HepG2 (cell line): ENCODE measurements at regions not wholly inside any gene's neighbourhood (a gene's known extent, or its start where the extent isn't known, plus 50 kb on each side); places are given as distances from the start of the nearest gene placed in this dataset.

Experiments
- ATAC-seq: fragments of 200-7000 bp; cut with Tn5 transposase; 3 replicates; pipeline ENCODE4 v1.9.1; 2020; ENCODE audit warnings: mild to moderate bottlenecking, moderate library complexity
- BruUV-seq: library from RNA; stranded (reverse); fragments of 400-500 nt; replicated peaks from 2 replicates; lab custom pipeline; 2021; lab: Mats Ljungman, UMichigan
- CTCF ChIA-PET: fragments of 300-600 bp; formaldehyde crosslinking; extraction: SDS; loops from one replicate; lab custom pipeline; 2021; ENCODE audit warnings: low total read pairs, inconsistent platforms, low intra/inter-chr PET ratio; lab: Yijun Ruan, JAX
- POLR2A ChIA-PET: fragments of 350-600 bp; sonication (Branson Sonifier 250); formaldehyde crosslinking; loops from one replicate; lab custom pipeline; 2020; ENCODE audit warnings: antibody characterized with exemption, inconsistent platforms; lab: Yijun Ruan, JAX
- DNase-seq: peaks from one replicate; pipeline ENCODE4 v3.0.0-alpha.2; 2015; ENCODE audit warnings: low spot score
- FAIRE-seq: peaks from 3 replicates; lab custom pipeline; 2011; peaks lifted over from hg19 to GRCh38; lab: Jason Lieb, UNC
- H2AFZ ChIP-seq: one replicate; pipeline ENCODE4 v1.6.1; 2011; ENCODE audit warnings: low read length, inconsistent platforms
- H3K27ac ChIP-seq: fragments of 300-600 bp; 3 replicates; pipeline ENCODE4 v1.8.0; 2011; ENCODE audit warnings: mixed run types, mild to moderate bottlenecking, mixed read lengths, low read length, inconsistent platforms; ENCODE audit not compliant: insufficient read depth; ENCODE audit errors: extremely low read length
- H3K27me3 ChIP-seq, 2 experiments: fragments of 200-600 bp in 1 of 2; 2 replicates in 1 of 2; 3 replicates in 1 of 2; pipeline versions ENCODE4 v1.6.0 to v1.8.0; 2011; ENCODE audit warnings: low read length in 2 of 2, mild to moderate bottlenecking in 2 of 2, moderate library complexity in 2 of 2, inconsistent platforms in 1 of 2; ENCODE audit not compliant: insufficient read depth in 2 of 2, control insufficient read depth in 1 of 2
- H3K36me3 ChIP-seq, 2 experiments: fragments of 200-600 bp in 1 of 2; replicated peaks in 1 of 2; 2 replicates in 1 of 2; 3 replicates in 1 of 2; pipeline versions ENCODE4 v1.5.1 to v1.8.0; 2011; ENCODE audit warnings: low read length in 2 of 2, inconsistent platforms in 1 of 2; ENCODE audit not compliant: insufficient read depth in 2 of 2, control insufficient read depth in 1 of 2
- H3K4me1 ChIP-seq: 2 replicates; pipeline ENCODE4 v1.5.1; 2012; ENCODE audit warnings: low read length, inconsistent platforms; ENCODE audit not compliant: insufficient read depth
- H3K4me2 ChIP-seq: 2 replicates; pipeline ENCODE4 v1.6.0; 2011; ENCODE audit warnings: low read depth, low read length, inconsistent platforms
- H3K4me3 ChIP-seq, 3 experiments: fragments of 200-600 bp in 1 of 3; sonication (generic), shearing (Covaris generic) in 1 of 3; replicated peaks in 1 of 3; 2 replicates each; pipeline ENCODE4 v1.5.1; 2011 to 2016; ENCODE audit warnings: low read length in 3 of 3, inconsistent platforms in 2 of 3, low read depth in 2 of 3, mild to moderate bottlenecking in 2 of 3, control low read depth in 1 of 3, mixed read lengths in 1 of 3; ENCODE audit not compliant: insufficient read depth in 1 of 3
- H3K79me2 ChIP-seq: one replicate; pipeline ENCODE4 v1.6.1; 2011; ENCODE audit warnings: low read length, inconsistent platforms; ENCODE audit not compliant: insufficient read depth
- H3K9ac ChIP-seq: 2 replicates; pipeline ENCODE4 v1.6.0; 2011; ENCODE audit warnings: mild to moderate bottlenecking, low read depth, low read length, inconsistent platforms; ENCODE audit not compliant: insufficient read depth
- H3K9me3 ChIP-seq: 2 replicates; pipeline ENCODE4 v1.5.1; 2012; ENCODE audit warnings: mild to moderate bottlenecking, low read length
- H4K20me1 ChIP-seq: 2 replicates; pipeline ENCODE4 v1.6.0; 2011; ENCODE audit warnings: inconsistent platforms, mild to moderate bottlenecking, low read length, moderate library complexity; ENCODE audit not compliant: insufficient read depth
- ADNP ChIP-seq: sonication (generic); formaldehyde crosslinking; IDR thresholded peaks from 2 replicates; pipeline ENCODE4 v1.4.0; 2020; ENCODE audit warnings: missing genetic modification reagents
- CBX1 ChIP-seq: IDR thresholded peaks from one replicate; pipeline ENCODE4 v1.6.1; 2016; ENCODE audit warnings: antibody characterized with exemption, low read depth
- CEBPG ChIP-seq: IDR thresholded peaks from 2 replicates; pipeline ENCODE4 v1.6.1; 2016
- EP300 ChIP-seq, 3 experiments: sonication (generic) in 1 of 3; formaldehyde crosslinking in 1 of 3; IDR thresholded peaks; 2 replicates each; pipeline versions ENCODE4 v1.5.1 to v1.6.1; 2011 to 2020; ENCODE audit warnings: low read depth in 2 of 3, low read length in 2 of 3, borderline replicate concordance in 1 of 3, improper control_type of control experiment in 1 of 3, mild to moderate bottlenecking in 1 of 3, missing genetic modification reagents in 1 of 3, moderate library complexity in 1 of 3
- HNF4A ChIP-seq: sonication (generic); formaldehyde crosslinking; IDR thresholded peaks from 2 replicates; pipeline ENCODE4 v1.4.0; 2020; ENCODE audit warnings: missing genetic modification reagents
- HOXA9 ChIP-seq: sonication (generic); formaldehyde crosslinking; IDR thresholded peaks from 2 replicates; pipeline ENCODE4 v1.8.1; 2022; ENCODE audit warnings: missing genetic modification reagents, mild to moderate bottlenecking, moderate library complexity, borderline replicate concordance
- MBNL3 ChIP-seq: fragments of 250-450 bp; sonication (Bioruptor Pico); conservative IDR thresholded peaks from 2 replicates; pipeline ENCODE4 v1.8.0; 2022; ENCODE audit warnings: mild to moderate bottlenecking, inconsistent platforms
- ZFP36L2 ChIP-seq: sonication (generic); formaldehyde crosslinking; IDR thresholded peaks from 2 replicates; pipeline ENCODE4 v1.4.0; 2020; ENCODE audit warnings: missing genetic modification reagents
- ZFP37 ChIP-seq: sonication (generic); formaldehyde crosslinking; IDR thresholded peaks from 2 replicates; pipeline ENCODE4 v1.4.0; 2020; ENCODE audit warnings: missing genetic modification reagents, borderline replicate concordance
- ZNF34 ChIP-seq: sonication (generic); formaldehyde crosslinking; IDR thresholded peaks from 2 replicates; pipeline ENCODE4 v1.4.0; 2020; ENCODE audit warnings: mild to moderate bottlenecking, missing genetic modification reagents, borderline replicate concordance
- ZNF501 ChIP-seq: sonication (generic); formaldehyde crosslinking; IDR thresholded peaks from 2 replicates; pipeline ENCODE4 v1.5.1; 2020; ENCODE audit warnings: mild to moderate bottlenecking, moderate library complexity, missing genetic modification reagents
- ZNF549 ChIP-seq: sonication (generic); formaldehyde crosslinking; IDR thresholded peaks from 2 replicates; pipeline ENCODE4 v1.5.0; 2020; ENCODE audit warnings: missing genetic modification reagents
- ZNF558 ChIP-seq: sonication (generic); formaldehyde crosslinking; IDR thresholded peaks from 2 replicates; pipeline ENCODE4 v1.9.0; 2022; ENCODE audit warnings: mild to moderate bottlenecking, missing genetic modification reagents, borderline replicate concordance
- ZSCAN21 ChIP-seq: sonication (generic); formaldehyde crosslinking; IDR thresholded peaks from 2 replicates; pipeline ENCODE4 v1.8.0; 2022; ENCODE audit warnings: mild to moderate bottlenecking, missing genetic modification reagents, moderate library complexity, borderline replicate concordance
- whole genome bisulfite sequencing: methylation state at CpG from one replicate; pipeline ENCODE4 v1.1.6; 2017; ENCODE audit warnings: low lambda C conversion rate; 5-methylcytosine and 5-hydroxymethylcytosine counted together
- in situ Hi-C: cut with HindIII; loops from 2 replicates; pipeline ENCODE4 v1.10.0; 2017; ENCODE audit warnings: low pct_unique_long_range_greater_than_20kb; ENCODE audit not compliant: extremely low pct_ligation_motif_present
- intact Hi-C: fragments of 100-400 bp; cut with micrococcal nuclease; formaldehyde crosslinking; loops from one replicate; pipeline ENCODE4 v1.10.0; 2022; ENCODE audit not compliant: unreplicated experiment
- TF ChIP-seq, protein P1 (sequence below): sonication (generic); formaldehyde crosslinking; IDR thresholded peaks from 2 replicates; pipeline ENCODE4 v1.4.0; 2020; ENCODE audit warnings: missing genetic modification reagents, borderline replicate concordance

DNA sequence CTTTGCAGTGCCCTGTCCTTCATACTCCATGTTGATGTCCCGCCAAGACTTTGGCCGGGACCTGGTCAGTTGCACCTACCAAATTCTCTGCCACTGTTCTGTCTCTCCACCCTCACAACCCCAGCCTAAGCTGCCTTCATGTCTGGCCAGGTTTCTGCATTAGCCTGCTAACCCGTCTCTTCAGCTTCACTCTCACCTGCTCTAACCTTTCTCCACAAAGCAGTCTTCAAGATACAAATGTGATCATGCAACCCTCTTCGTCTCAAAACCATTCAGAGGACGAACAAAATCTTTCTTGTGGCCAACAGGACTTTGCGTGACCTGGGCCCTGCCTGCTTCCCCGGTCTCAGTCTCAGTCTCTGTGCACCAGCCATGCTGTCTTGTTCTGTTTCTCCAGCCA, 148.2 kb downstream of the WSCD1 start:
- no TSS peak for BruUV-seq
- in situ Hi-C loops, result no loop called here
- Histone ChIP-seq H3K9me3 (peaks cover 6% of the 10 kb centered on the region; the same call in 1 of the 2 replicates), H2AFZ (no peak overlapping the region), H3K4me1 (no peaks in the 10 kb centered on the region), H3K27me3 (peaks cover 0 to 13% of the 10 kb centered on the region in 2 experiments; a peak in 1 of 5 replicates), H4K20me1 (no peaks in the 10 kb centered on the region), H3K79me2 (no peaks in the 10 kb centered on the region), H3K36me3 (no peaks in the 10 kb centered on the region), H3K4me2 (no peak overlapping the region), H3K4me3 (no peak overlapping the region), H3K27ac (no peak overlapping the region), H3K9ac (no peak overlapping the region)
- ChIA-PET CTCF (no interaction called here), POLR2A (no interaction called here)
- FAIRE-seq (no peak), ATAC-seq (no peak), DNase-seq (no peak)
- TF ChIP-seq CEBPG, result no peak
- TF ChIP-seq HNF4A (CRISPR knock-in tag), result no peak
- no peak for TF ChIP-seq ZNF501 (CRISPR knock-in tag)
- no peak for TF ChIP-seq ZNF558 (CRISPR knock-in tag)
- no peak for TF ChIP-seq ZFP37 (CRISPR knock-in tag)
- TF ChIP-seq HOXA9, result no peak
- TF ChIP-seq ZNF549 (CRISPR knock-in tag), result no peak
- intact Hi-C loops, result no loop called here
- WGBS, result 25% methylated on average over 7 of the region's 7 CpGs

DNA sequence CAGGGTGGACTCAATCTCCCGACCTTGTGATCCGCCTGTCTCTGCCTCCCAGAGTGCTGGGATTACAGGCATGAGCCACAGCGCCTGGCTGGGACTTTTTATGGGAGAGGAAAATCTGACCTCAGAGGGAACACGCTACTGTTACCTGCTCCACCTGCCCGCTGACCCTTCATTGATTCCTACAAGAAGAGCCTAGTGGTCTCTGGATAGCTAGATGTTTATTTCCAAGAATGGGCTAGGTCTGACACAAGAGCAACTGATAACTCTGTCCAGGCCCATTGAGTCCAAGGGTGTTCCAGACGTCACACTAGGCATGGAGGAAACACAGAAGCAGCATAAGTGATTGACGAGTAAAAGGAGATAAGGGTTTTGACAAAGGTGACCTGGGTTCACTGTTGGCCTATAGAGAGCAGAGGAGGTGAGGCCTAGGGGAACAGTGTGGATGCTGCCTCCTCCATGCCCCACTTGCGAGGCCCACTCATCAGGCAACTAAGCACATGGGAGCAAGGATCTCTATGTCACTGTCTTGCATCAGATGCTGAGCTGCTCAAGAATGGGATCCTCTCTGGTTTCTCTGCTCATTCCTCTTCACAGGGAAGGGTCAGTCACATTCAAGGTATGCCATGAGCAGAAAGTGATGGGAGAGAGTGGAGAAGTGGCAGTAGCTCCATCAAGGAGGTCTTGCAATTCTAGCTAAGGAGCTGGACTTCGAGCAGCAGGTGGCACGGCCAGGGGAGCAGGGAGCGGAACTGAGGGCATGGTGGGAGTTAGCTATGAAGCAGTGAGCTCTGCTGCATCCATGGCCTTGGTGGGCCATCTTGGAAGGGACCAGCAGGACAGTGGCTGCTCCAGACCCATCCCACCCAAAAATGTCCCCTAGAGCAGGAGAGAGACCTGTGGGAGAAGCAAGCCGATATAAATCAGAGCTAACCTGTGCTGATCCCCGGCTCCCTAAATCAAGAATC, 145.2 kb downstream of the WSCD1 start:
- intact Hi-C loops, result no loop called here
- Histone ChIP-seq H4K20me1 (no peaks in the 10 kb centered on the region), H3K79me2 (no peaks in the 10 kb centered on the region), H3K4me1 (no peaks in the 10 kb centered on the region), H3K27me3 (peaks cover 0 to 16% of the 10 kb centered on the region in 2 experiments; a peak in 1 of 5 replicates), H3K4me3 (no peak overlapping the region), H3K9ac (no peak overlapping the region), H3K36me3 (no peaks in the 10 kb centered on the region), H3K27ac (no peak overlapping the region), H3K4me2 (no peak overlapping the region), H2AFZ (no peak overlapping the region), H3K9me3 (no peaks in the 10 kb centered on the region)
- ChIA-PET POLR2A (no interaction called here), CTCF (no interaction called here)
- ATAC-seq (no peak), FAIRE-seq (no peak), DNase-seq (no peak)
- BruUV-seq, result no TSS peak
- in situ Hi-C loops, result no loop called here
- 26% methylated on average over 12 of the region's 13 CpGs for WGBS
- no peak for TF ChIP-seq ADNP (CRISPR knock-in tag)
- no peak for TF ChIP-seq CBX1
- no peak for TF ChIP-seq EP300 (IDR thresholded peaks at IDR 0.05; ENCODE audit: low read depth in 2 of 2, low read length in 2 of 2)
- TF ChIP-seq EP300 (CRISPR knock-in tag; IDR thresholded peaks at IDR 0.05; ENCODE audit: borderline replicate concordance), result no peak
- no peak for TF ChIP-seq ZFP36L2 (CRISPR knock-in tag)
- no peak for TF ChIP-seq MBNL3
- TF ChIP-seq, protein P1, sequence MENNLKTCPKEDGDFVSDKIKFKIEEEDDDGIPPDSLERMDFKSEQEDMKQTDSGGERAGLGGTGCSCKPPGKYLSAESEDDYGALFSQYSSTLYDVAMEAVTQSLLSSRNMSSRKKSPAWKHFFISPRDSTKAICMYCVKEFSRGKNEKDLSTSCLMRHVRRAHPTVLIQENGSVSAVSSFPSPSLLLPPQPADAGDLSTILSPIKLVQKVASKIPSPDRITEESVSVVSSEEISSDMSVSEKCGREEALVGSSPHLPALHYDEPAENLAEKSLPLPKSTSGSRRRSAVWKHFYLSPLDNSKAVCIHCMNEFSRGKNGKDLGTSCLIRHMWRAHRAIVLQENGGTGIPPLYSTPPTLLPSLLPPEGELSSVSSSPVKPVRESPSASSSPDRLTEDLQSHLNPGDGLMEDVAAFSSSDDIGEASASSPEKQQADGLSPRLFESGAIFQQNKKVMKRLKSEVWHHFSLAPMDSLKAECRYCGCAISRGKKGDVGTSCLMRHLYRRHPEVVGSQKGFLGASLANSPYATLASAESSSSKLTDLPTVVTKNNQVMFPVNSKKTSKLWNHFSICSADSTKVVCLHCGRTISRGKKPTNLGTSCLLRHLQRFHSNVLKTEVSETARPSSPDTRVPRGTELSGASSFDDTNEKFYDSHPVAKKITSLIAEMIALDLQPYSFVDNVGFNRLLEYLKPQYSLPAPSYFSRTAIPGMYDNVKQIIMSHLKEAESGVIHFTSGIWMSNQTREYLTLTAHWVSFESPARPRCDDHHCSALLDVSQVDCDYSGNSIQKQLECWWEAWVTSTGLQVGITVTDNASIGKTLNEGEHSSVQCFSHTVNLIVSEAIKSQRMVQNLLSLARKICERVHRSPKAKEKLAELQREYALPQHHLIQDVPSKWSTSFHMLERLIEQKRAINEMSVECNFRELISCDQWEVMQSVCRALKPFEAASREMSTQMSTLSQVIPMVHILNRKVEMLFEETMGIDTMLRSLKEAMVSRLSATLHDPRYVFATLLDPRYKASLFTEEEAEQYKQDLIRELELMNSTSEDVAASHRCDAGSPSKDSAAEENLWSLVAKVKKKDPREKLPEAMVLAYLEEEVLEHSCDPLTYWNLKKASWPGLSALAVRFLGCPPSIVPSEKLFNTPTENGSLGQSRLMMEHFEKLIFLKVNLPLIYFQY (CRISPR knock-in tag), result no peak
- TF ChIP-seq ZSCAN21 (CRISPR knock-in tag), result no peak
- TF ChIP-seq ZNF34, result no peak
